Mesothelial cell of epicardium (in vitro differentiated cells): ENCODE measurements at regions not wholly inside any gene's neighbourhood (a gene's known extent, or its start where the extent isn't known, plus 50 kb on each side); places are given as distances from the start of the nearest gene placed in this dataset.
"Not testable (repeated sequence)": the region's sequence is repeated elsewhere in the genome, so short reads cannot be mapped to it uniquely, and the experiment has no call there.

Experiments used
- DNase-seq, 2 experiments: peaks; one replicate each; pipeline ENCODE4 v3.0.0; 2021; ENCODE audit warnings: low spot score in 2 of 2; ENCODE audit not compliant: unreplicated experiment in 2 of 2
- H3K27ac Mint-ChIP-seq: 2 replicates; pipeline ENCODE4 v1.8.0; 2021; ENCODE audit warnings: mixed read lengths
- H3K27me3 Mint-ChIP-seq: 2 replicates; pipeline ENCODE4 v1.8.0; 2021; ENCODE audit warnings: low read depth, mixed read lengths
- H3K36me3 Mint-ChIP-seq: 2 replicates; pipeline ENCODE4 v1.8.0; 2021; ENCODE audit warnings: mixed read lengths
- H3K4me1 Mint-ChIP-seq: 2 replicates; pipeline ENCODE4 v1.8.0; 2021; ENCODE audit warnings: mixed read lengths
- H3K4me3 Mint-ChIP-seq: 2 replicates; pipeline ENCODE4 v1.8.0; 2021; ENCODE audit warnings: mild to moderate bottlenecking, moderate library complexity, mixed read lengths
- H3K9me3 Mint-ChIP-seq: 2 replicates; pipeline ENCODE4 v1.8.0; 2021; ENCODE audit warnings: mixed read lengths
- TF ChIP-seq, protein P1 (sequence below): fragments of 200-600 bp; sonication (generic); IDR thresholded peaks from one replicate; pipeline ENCODE4 v1.5.0; 2021; ENCODE audit warnings: antibody characterized with exemption; ENCODE audit not compliant: unreplicated experiment

GRCh38 chr10:33086100-33086499, 128.1 kb upstream of the ITGB1 start:
- H3K36me3 Mint-ChIP-seq, result no peaks in the 10 kb centered on the region
- H3K27ac Mint-ChIP-seq, result no peak overlapping the region
- no peaks in the 10 kb centered on the region for H3K27me3 Mint-ChIP-seq
- no peaks in the 10 kb centered on the region for H3K4me1 Mint-ChIP-seq
- DNase-seq, result no peak
- TF ChIP-seq, protein P1, sequence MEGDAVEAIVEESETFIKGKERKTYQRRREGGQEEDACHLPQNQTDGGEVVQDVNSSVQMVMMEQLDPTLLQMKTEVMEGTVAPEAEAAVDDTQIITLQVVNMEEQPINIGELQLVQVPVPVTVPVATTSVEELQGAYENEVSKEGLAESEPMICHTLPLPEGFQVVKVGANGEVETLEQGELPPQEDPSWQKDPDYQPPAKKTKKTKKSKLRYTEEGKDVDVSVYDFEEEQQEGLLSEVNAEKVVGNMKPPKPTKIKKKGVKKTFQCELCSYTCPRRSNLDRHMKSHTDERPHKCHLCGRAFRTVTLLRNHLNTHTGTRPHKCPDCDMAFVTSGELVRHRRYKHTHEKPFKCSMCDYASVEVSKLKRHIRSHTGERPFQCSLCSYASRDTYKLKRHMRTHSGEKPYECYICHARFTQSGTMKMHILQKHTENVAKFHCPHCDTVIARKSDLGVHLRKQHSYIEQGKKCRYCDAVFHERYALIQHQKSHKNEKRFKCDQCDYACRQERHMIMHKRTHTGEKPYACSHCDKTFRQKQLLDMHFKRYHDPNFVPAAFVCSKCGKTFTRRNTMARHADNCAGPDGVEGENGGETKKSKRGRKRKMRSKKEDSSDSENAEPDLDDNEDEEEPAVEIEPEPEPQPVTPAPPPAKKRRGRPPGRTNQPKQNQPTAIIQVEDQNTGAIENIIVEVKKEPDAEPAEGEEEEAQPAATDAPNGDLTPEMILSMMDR, result no peak
- peaks cover 4% of the 10 kb centered on the region for H3K9me3 Mint-ChIP-seq
- no peak overlapping the region for H3K4me3 Mint-ChIP-seq

DNA sequence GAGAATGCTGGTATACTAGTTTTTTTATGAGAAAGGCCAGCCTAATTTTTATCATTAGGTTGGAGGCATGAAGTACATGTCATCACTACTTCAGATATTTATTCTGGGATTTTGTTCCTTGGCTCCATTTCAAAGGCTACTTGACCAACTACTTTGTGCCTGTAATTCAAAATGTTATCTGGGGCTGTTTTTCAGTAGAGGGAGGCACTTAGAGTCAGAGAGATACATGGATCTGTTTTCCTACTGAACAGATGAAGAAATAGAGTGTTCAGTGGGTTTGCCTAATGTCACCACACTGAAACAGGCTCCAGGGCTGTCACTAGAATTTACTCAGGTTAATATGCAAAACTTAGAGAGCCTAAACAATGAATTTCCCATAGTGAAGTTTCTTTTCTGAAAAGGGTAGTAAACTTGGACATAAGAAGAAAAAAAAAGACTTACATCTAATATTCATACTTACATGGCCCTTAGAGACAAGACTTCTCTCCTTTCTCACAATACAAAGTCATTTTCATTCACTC, 127.3 kb upstream of the ITGB1 start:
- peaks cover 4% of the 10 kb centered on the region for H3K9me3 Mint-ChIP-seq
- H3K27me3 Mint-ChIP-seq, result no peaks in the 10 kb centered on the region
- H3K27ac Mint-ChIP-seq, result no peak overlapping the region
- no peak for DNase-seq
- no peak overlapping the region for H3K4me3 Mint-ChIP-seq
- no peaks in the 10 kb centered on the region for H3K4me1 Mint-ChIP-seq
- H3K36me3 Mint-ChIP-seq, result no peaks in the 10 kb centered on the region
- TF ChIP-seq, protein P1, result no peak

DNA sequence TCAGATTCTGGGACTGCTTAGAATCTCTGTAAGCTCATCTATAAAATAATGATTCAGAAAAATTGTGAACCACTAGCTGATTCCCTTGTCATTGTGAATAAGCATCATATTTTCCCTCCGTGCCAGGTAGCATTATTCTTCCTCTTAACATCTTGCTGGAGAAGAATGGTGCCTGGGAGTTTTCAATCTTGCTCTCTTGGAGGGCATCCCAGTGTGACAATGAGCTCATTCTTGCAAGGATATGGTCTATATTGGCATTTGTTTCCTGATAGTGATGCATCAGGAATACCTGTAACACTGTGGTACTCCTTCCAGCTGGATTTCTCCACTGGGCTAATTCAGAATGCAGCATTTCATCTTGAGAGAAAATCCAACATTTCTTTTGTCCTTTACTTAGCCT, 126.4 kb upstream of the ITGB1 start:
- H3K27me3 Mint-ChIP-seq, result no peaks in the 10 kb centered on the region
- no peaks in the 10 kb centered on the region for H3K4me1 Mint-ChIP-seq
- TF ChIP-seq, protein P1, result no peak
- H3K4me3 Mint-ChIP-seq, result no peak overlapping the region
- peaks cover 7% of the 10 kb centered on the region for H3K9me3 Mint-ChIP-seq
- H3K36me3 Mint-ChIP-seq, result no peaks in the 10 kb centered on the region
- no peak overlapping the region for H3K27ac Mint-ChIP-seq
- DNase-seq, result no peak

DNA sequence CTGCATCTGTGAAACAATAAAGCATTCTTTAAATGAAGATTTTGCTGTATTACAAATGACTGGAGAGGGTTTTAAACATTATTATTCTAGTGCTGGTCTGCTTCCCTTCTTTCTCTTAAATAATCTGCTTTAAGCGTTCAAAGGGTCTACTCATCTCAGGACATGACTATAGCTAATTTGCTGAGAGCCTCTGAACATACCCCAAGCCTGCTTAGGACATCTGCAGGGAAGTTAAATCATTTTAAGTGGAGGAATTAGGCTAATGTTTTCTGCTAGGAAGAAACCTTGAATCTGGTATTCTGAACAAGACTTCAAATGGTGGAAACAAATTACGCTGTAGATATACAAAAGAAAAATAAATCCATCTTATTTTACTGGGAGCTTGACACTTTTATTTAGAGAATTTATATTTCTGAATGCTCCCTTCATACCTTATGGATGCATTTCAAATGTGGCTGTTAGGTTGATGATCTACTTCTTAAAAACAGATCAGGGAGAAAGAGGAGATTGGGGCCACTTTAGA, 124.4 kb upstream of the ITGB1 start:
- Mint-ChIP-seq H3K4me3 (no peak overlapping the region), H3K27me3 (no peaks in the 10 kb centered on the region), H3K4me1 (no peaks in the 10 kb centered on the region), H3K9me3 (peaks cover 4% of the 10 kb centered on the region), H3K27ac (no peak overlapping the region), H3K36me3 (no peaks in the 10 kb centered on the region)
- TF ChIP-seq, protein P1, result no peak
- no peak for DNase-seq

DNA sequence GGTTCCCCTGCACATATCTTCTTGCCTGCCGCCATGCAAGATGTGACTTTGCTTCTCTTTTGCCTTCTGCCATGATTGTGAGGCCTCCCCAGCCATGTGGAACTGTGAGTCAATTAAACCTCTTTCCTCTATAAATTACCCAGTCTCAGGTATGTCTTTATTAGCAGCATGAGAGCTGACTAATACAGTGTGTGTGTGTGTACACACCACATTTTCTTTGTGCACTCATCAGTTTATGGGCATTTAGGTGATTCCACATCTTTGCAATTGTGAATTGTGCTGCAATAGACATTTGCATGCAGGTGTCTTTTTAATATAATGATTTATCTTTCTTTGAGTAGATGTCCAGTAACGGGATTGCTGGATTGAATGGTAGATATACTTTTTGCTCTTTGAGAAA, 122.4 kb upstream of the ITGB1 start:
- H3K36me3 Mint-ChIP-seq, H3K27me3 Mint-ChIP-seq, H3K4me3 Mint-ChIP-seq, H3K4me1 Mint-ChIP-seq, H3K9me3 Mint-ChIP-seq, H3K27ac Mint-ChIP-seq, DNase-seq: not testable (repeated sequence)

DNA sequence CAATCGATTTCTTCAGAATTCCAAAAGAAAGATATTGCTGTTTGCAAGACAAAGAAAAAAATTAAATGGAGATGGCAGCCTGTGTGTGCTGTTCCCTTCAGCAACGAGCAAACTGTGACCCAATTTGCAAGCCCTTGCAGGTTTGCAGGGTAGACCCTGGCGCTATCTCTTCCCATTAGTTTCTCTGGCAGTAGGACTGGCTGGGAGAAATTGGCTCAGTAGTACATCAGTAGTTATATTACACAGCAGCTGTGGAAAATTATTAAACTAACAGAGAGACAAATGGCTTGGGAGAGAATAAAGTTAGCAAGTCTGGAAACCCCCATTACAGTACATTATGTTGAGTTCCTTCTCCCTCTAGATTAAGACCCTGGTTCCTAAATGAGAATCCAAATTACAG, 116.4 kb upstream of the ITGB1 start:
- H3K4me3 Mint-ChIP-seq, result no peak overlapping the region

More for the DNA sequence above, 116.4 kb upstream of the ITGB1 start:
- TF ChIP-seq, protein P1, result no peak
- no peak for DNase-seq
- Mint-ChIP-seq H3K27me3 (no peaks in the 10 kb centered on the region), H3K4me1 (peaks cover 21% of the 10 kb centered on the region), H3K36me3 (no peaks in the 10 kb centered on the region), H3K27ac (no peak overlapping the region), H3K9me3 (peaks cover 5% of the 10 kb centered on the region)
